ENCODE measurements at regions not wholly inside any gene's neighbourhood (a gene's known extent, or its start where the extent isn't known, plus 50 kb on each side); places are given as distances from the start of the nearest gene placed in this dataset.

GRCh38 chrX:80120335-80120734, 105.8 kb downstream of the TBX22 start:
- TF ChIP-seq CTCF (conservative IDR thresholded peaks at IDR 0.05; ENCODE audit: low read length) (no peak), EZH2phosphoT487 (IDR thresholded peaks at IDR 0.05; ENCODE audit: borderline replicate concordance, low read depth, low read length) (no peak)
